Body of pancreas (tissue), 4 donors: ENCODE measurements at regions not wholly inside any gene's neighbourhood (a gene's known extent, or its start where the extent isn't known, plus 50 kb on each side); places are given as distances from the start of the nearest gene placed in this dataset.

Experiments used
- ATAC-seq: fragments of 150-250 bp; one replicate; pipeline ENCODE4 v1.9.1; 2016
- DNase-seq, 4 donors: peaks; one replicate each; pipeline ENCODE4 v3.0.0-alpha.2; 2019
- H3K27ac ChIP-seq, 4 donors: fragments of 200-600 bp; sonication (generic); 1 replicate in 3 of 4; 2 replicates in 1 of 4; pipeline versions ENCODE4 v1.5.1 to v1.6.1; 2016 to 2019; ENCODE audit warnings: mild to moderate bottlenecking in 1 of 4, mixed read lengths in 1 of 4, moderate library complexity in 1 of 4
- H3K27me3 ChIP-seq, 2 donors: fragments of 200-600 bp; sonication (generic); one replicate each; pipeline ENCODE4 v1.6.0; 2016; ENCODE audit warnings: mild to moderate bottlenecking in 1 of 2
- H3K36me3 ChIP-seq, 2 donors: fragments of 200-600 bp; sonication (generic); replicated peaks in 1 of 2; 2 replicates each; pipeline ENCODE4 v1.5.1; 2016; ENCODE audit warnings: low read depth in 2 of 2; ENCODE audit not compliant: insufficient read depth in 1 of 2
- H3K4me1 ChIP-seq: fragments of 200-600 bp; sonication (generic); one replicate; pipeline ENCODE4 v1.6.0; 2016
- H3K4me3 ChIP-seq, 2 donors: fragments of 200-600 bp; sonication (generic); 1 replicate in 1 of 2; 2 replicates in 1 of 2; pipeline ENCODE4 v1.5.1; 2016 to 2019
- H3K9me3 ChIP-seq, 3 donors: fragments of 200-600 bp; sonication (generic); 1 replicate in 2 of 3; 2 replicates in 1 of 3; pipeline ENCODE4 v1.5.1; 2016
- CTCF ChIP-seq, 7 experiments: fragments of 450-650 bp in 4 of 7; fragments of 200-600 bp in 3 of 7; sonication (generic) in 3 of 7; IDR thresholded peaks; one replicate each; pipeline ENCODE4 v1.5.1; 2016 to 2019; ENCODE audit warnings: antibody characterized with exemption in 7 of 7
- POLR2A ChIP-seq, 3 donors: fragments of 450-650 bp; IDR thresholded peaks; one replicate each; pipeline ENCODE4 v1.6.1; 2016; ENCODE audit warnings: antibody characterized with exemption in 3 of 3, mild to moderate bottlenecking in 2 of 3
- WGBS, 2 donors: methylation state at CpG; one replicate each; pipeline ENCODE4 v1.1.5; 2017; 5-methylcytosine and 5-hydroxymethylcytosine counted together
- intact Hi-C: fragments of 100-400 bp; cut with DNase I; formaldehyde crosslinking; loops from one replicate; pipeline ENCODE4 v1.15.1; 2023

DNA sequence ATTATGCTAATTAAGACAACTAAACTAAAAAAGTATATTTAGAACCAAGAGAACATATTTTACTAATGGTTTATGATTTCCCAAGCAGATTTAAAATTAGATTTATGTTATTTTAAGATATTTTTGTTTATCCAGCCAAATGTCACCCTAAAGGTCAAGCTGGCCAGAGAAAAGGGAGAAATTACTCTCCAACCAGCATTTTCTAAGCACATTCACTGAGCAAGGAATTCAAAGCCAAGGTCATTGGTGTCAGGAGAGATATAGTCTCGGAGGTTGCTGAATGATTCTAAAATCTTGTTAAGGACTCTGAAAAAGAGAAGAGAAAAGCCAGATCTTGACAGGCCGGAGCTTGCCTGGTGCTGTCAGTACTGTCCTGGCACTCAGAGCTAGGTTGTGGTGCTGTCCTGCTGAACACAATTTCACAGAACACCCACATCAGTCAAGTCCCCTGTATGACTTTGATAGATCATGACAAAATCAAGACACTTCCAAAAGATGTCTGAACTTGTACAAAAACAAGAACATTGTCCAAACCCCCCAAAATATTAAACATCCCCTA, 222.3 kb upstream of the SMLR1 start:
- Histone ChIP-seq H3K36me3 (no peaks in the 10 kb centered on the region), H3K27ac (no peak overlapping the region), H3K9me3 (no peaks in the 10 kb centered on the region), H3K4me3 (no peak overlapping the region), H3K27me3 (no peaks in the 10 kb centered on the region), H3K4me1 (no peaks in the 10 kb centered on the region)
- TF ChIP-seq CTCF (IDR thresholded peaks at IDR 0.05): no peak
- TF ChIP-seq POLR2A (IDR thresholded peaks at IDR 0.05): no peak
- WGBS, 2 donors: 24 to 30% methylated on average over 2 of the region's 2 CpGs
- ATAC-seq (no peak), DNase-seq (no peak)
- intact Hi-C loops: no loop called here

GRCh38 chr6:130610303-130610702, 216.9 kb upstream of the SMLR1 start:
- no peaks in the 10 kb centered on the region for H3K27me3 ChIP-seq
- no peak for TF ChIP-seq POLR2A (IDR thresholded peaks at IDR 0.05)
- no peaks in the 10 kb centered on the region for H3K36me3 ChIP-seq
- no peak for ATAC-seq
- H3K4me3 ChIP-seq: no peak overlapping the region
- H3K4me1 ChIP-seq: no peaks in the 10 kb centered on the region
- WGBS, 2 donors: 15 to 31% methylated on average over 2 of the region's 2 CpGs
- no peak overlapping the region for H3K27ac ChIP-seq
- intact Hi-C loops: no loop called here
- H3K9me3 ChIP-seq: no peaks in the 10 kb centered on the region
- DNase-seq: no peak

DNA sequence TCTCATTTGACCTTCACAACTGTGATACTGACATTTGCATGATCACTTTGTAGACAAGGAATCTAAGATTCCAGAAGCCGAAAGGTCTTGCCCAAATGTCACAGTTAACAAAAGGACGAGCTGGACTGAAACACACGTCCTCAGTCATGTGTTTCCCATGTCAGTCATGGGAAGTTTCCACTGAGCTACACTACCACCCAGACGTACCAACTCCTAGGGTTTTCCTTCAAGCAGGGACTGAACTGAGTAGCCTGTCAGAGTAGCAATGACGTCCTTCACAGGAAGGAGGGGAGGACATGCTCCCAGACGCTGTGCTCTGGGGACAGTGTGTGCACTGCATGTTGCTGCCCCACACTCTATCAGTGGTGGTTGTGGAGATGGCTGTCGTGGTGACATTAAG, 215.8 kb upstream of the SMLR1 start:
- ATAC-seq: no peak
- WGBS, 2 donors: 38 to 41% methylated on average over 7 of the region's 7 CpGs

GRCh38 chr6:130613176-130613575, 214.0 kb upstream of the SMLR1 start:
- no peak for TF ChIP-seq POLR2A (IDR thresholded peaks at IDR 0.05)
- TF ChIP-seq CTCF (IDR thresholded peaks at IDR 0.05): no peak
- H3K36me3 ChIP-seq: no peaks in the 10 kb centered on the region
- DNase-seq: no peak
- 64 to 73% methylated on average over 7 of the region's 7 CpGs for WGBS, 2 donors
- H3K27me3 ChIP-seq: no peaks in the 10 kb centered on the region
- intact Hi-C loops: no loop called here
- no peak overlapping the region for H3K4me3 ChIP-seq
- no peak overlapping the region for H3K27ac ChIP-seq
- H3K4me1 ChIP-seq: no peaks in the 10 kb centered on the region
- H3K9me3 ChIP-seq: no peaks in the 10 kb centered on the region
- no peak for ATAC-seq

More for the DNA sequence above, 215.8 kb upstream of the SMLR1 start:
- no peaks in the 10 kb centered on the region for H3K27me3 ChIP-seq
- no peaks in the 10 kb centered on the region for H3K4me1 ChIP-seq
- H3K27ac ChIP-seq: no peak overlapping the region
- TF ChIP-seq POLR2A (IDR thresholded peaks at IDR 0.05) (no peak), CTCF (IDR thresholded peaks at IDR 0.05) (no peak)
- H3K36me3 ChIP-seq: no peaks in the 10 kb centered on the region
- no peak for DNase-seq
- H3K9me3 ChIP-seq: no peaks in the 10 kb centered on the region
- intact Hi-C loops: no loop called here
- H3K4me3 ChIP-seq: no peak overlapping the region

GRCh38 chr6:130615816-130616215, 211.4 kb upstream of the SMLR1 start:
- H3K4me1 ChIP-seq: no peaks in the 10 kb centered on the region
- H3K36me3 ChIP-seq: no peaks in the 10 kb centered on the region
- no peak overlapping the region for H3K27ac ChIP-seq
- TF ChIP-seq POLR2A (IDR thresholded peaks at IDR 0.05) (no peak), CTCF (IDR thresholded peaks at IDR 0.05) (no peak)
- ATAC-seq: no peak
- H3K4me3 ChIP-seq: no peak overlapping the region
- H3K27me3 ChIP-seq: no peaks in the 10 kb centered on the region
- H3K9me3 ChIP-seq: no peaks in the 10 kb centered on the region
- DNase-seq: no peak
- intact Hi-C loops: no loop called here
- WGBS, 2 donors: 89 to 100% methylated on average over 1 of the region's 1 CpG
